ENCODE measurements at regions not wholly inside any gene's neighbourhood (a gene's known extent, or its start where the extent isn't known, plus 50 kb on each side); places are given as distances from the start of the nearest gene placed in this dataset.

- DNase-seq, result no peak
These were observed 875.8 kb downstream of the USP25 start for GRCh38 chr21:16605597-16605996.

- DNase-seq, result no peak
These were observed 876.5 kb downstream of the USP25 start for GRCh38 chr21:16606271-16606670.

GRCh38 chr21:16608209-16608830 lies 878.5 kb downstream of the USP25 start:
- DNase-seq, result no peak

GRCh38 chr21:16619281-16619680 lies 889.5 kb downstream of the USP25 start:
- no peak for DNase-seq

GRCh38 chr21:16620786-16621320 lies 891.1 kb downstream of the USP25 start:
- DNase-seq, result no peak

- peak; percentile 83 for DNase-seq
These were observed 888.2 kb upstream of the CXADR start for GRCh38 chr21:16624479-16625118.

- no peak for DNase-seq
These were observed 887.4 kb upstream of the CXADR start for GRCh38 chr21:16625491-16625890.

- peak; percentile 61 for DNase-seq
These were observed 878.9 kb upstream of the CXADR start for GRCh38 chr21:16633831-16634459.

- DNase-seq, result peak; percentile 72
These were observed 878.3 kb upstream of the CXADR start for GRCh38 chr21:16634515-16634914.

- no peak for DNase-seq
These were observed 872.4 kb upstream of the CXADR start for GRCh38 chr21:16640297-16641027.

- no peak for DNase-seq
These were observed 870.5 kb upstream of the CXADR start for GRCh38 chr21:16642353-16642752.

GRCh38 chr21:16644685-16645084 lies 868.2 kb upstream of the CXADR start:
- DNase-seq, result no peak

- DNase-seq, result no peak
These were observed 862.0 kb upstream of the CXADR start for GRCh38 chr21:16650714-16651366.

- DNase-seq, result no peak
These were observed 860.9 kb upstream of the CXADR start for GRCh38 chr21:16651956-16652355.

GRCh38 chr21:16663436-16663835 lies 849.4 kb upstream of the CXADR start:
- DNase-seq, result no peak

GRCh38 chr21:16667395-16667794 lies 845.4 kb upstream of the CXADR start:
- DNase-seq, result no peak

- no peak for DNase-seq
These were observed 837.9 kb upstream of the CXADR start for GRCh38 chr21:16674949-16675348.

GRCh38 chr21:16676391-16676790 lies 836.5 kb upstream of the CXADR start:
- DNase-seq, result no peak

GRCh38 chr21:16678429-16679160 lies 834.2 kb upstream of the CXADR start:
- DNase-seq, result peak; percentile 23

- no peak for DNase-seq
These were observed 817.8 kb upstream of the CXADR start for GRCh38 chr21:16695074-16695473.

- DNase-seq, result no peak
These were observed 805.6 kb upstream of the CXADR start for GRCh38 chr21:16707274-16707673.

All from NCI-H345 (cell line).